Peyer's patch (tissue), 4 donors: ENCODE measurements at regions not wholly inside any gene's neighbourhood (a gene's known extent, or its start where the extent isn't known, plus 50 kb on each side); places are given as distances from the start of the nearest gene placed in this dataset.

Experiments
- DNase-seq, 3 donors: peaks; one replicate each; pipeline ENCODE4 v3.0.0-alpha.2; 2017 to 2019
- H3K27ac ChIP-seq, 4 donors: fragments of 200-600 bp; sonication (generic); one replicate each; pipeline ENCODE4 v1.5.1; 2016 to 2019
- H3K27me3 ChIP-seq, 2 donors: fragments of 200-600 bp; sonication (generic); one replicate each; pipeline ENCODE4 v1.5.1; 2019
- H3K36me3 ChIP-seq, 3 donors: fragments of 200-600 bp; sonication (generic); one replicate each; pipeline ENCODE4 v1.5.1; 2016 to 2019
- H3K4me1 ChIP-seq, 4 donors: fragments of 200-600 bp; sonication (generic); one replicate each; pipeline ENCODE4 v1.5.1; 2016 to 2019
- H3K4me3 ChIP-seq, 4 donors: fragments of 200-600 bp; sonication (generic); 1 replicate in 3 of 4; 2 replicates in 1 of 4; pipeline ENCODE4 v1.5.1; 2016 to 2019; ENCODE audit warnings: mild to moderate bottlenecking in 1 of 4
- H3K9me3 ChIP-seq, 4 donors: fragments of 200-600 bp; sonication (generic); one replicate each; pipeline ENCODE4 v1.5.1; 2016 to 2019; ENCODE audit warnings: mild to moderate bottlenecking in 1 of 4
- POLR2A ChIP-seq, 2 donors: fragments of 450-650 bp; IDR thresholded peaks; one replicate each; pipeline ENCODE4 v1.5.1; 2017; ENCODE audit warnings: antibody characterized with exemption in 2 of 2, mild to moderate bottlenecking in 2 of 2, moderate library complexity in 2 of 2
- TF ChIP-seq, protein P1 (sequence below), 6 experiments: fragments of 450-650 bp in 4 of 6; fragments of 200-600 bp in 2 of 6; sonication (generic) in 1 of 6; IDR thresholded peaks; one replicate each; pipeline ENCODE4 v1.5.1; 2017 to 2019; ENCODE audit warnings: antibody characterized with exemption in 6 of 6, mild to moderate bottlenecking in 3 of 6, moderate library complexity in 1 of 6

DNA sequence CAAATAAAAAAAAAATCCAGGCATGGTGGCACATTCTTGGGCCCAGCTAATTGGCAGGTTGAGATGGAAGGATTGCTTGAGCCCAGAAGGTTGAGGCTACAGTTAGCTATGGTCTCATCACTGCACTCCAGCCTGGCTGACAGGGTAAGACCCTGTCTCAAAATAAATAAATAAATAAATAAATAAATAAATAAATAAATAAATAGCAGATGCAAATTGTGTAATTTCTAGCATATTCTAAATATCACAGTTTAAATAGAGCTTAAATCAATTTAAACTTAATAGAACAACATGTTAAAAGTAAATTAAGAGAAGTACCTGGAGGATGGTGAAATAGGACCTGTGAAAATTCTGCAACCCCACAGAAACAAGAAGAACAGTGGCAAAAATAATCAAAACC, 290.5 kb downstream of the TFEC start:
- H3K4me3 ChIP-seq: no peak overlapping the region
- H3K27ac ChIP-seq: no peak overlapping the region
- no peak for DNase-seq
- TF ChIP-seq POLR2A (IDR thresholded peaks at IDR 0.05): no peak
- TF ChIP-seq, protein P1, sequence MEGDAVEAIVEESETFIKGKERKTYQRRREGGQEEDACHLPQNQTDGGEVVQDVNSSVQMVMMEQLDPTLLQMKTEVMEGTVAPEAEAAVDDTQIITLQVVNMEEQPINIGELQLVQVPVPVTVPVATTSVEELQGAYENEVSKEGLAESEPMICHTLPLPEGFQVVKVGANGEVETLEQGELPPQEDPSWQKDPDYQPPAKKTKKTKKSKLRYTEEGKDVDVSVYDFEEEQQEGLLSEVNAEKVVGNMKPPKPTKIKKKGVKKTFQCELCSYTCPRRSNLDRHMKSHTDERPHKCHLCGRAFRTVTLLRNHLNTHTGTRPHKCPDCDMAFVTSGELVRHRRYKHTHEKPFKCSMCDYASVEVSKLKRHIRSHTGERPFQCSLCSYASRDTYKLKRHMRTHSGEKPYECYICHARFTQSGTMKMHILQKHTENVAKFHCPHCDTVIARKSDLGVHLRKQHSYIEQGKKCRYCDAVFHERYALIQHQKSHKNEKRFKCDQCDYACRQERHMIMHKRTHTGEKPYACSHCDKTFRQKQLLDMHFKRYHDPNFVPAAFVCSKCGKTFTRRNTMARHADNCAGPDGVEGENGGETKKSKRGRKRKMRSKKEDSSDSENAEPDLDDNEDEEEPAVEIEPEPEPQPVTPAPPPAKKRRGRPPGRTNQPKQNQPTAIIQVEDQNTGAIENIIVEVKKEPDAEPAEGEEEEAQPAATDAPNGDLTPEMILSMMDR (IDR thresholded peaks at IDR 0.05): no peak
- H3K9me3 ChIP-seq: no peaks in the 10 kb centered on the region
- H3K27me3 ChIP-seq: no peaks in the 10 kb centered on the region
- no peaks in the 10 kb centered on the region for H3K4me1 ChIP-seq
- H3K36me3 ChIP-seq: no peaks in the 10 kb centered on the region

DNA sequence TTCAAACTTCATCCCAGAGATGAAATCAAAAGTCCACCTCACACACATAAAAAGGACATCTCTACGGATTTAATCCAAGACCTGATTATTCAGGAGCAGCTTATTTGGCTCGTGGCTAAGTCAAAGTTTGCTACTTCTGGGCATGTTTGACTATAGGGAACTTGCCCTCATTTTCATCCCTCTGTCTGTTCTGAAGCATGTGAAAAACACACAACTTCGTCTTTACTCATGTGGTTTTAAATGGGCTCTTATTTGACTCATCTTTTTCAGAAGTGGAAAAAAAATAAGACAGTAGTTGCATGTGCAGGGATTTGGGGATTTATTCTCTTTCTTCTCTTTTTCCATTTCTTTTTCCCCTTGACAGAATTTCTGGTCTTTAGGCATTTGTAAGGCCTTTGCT, 295.9 kb downstream of the TFEC start:
- no peak for TF ChIP-seq POLR2A (IDR thresholded peaks at IDR 0.05)
- TF ChIP-seq, protein P1 (IDR thresholded peaks at IDR 0.05): no peak
- Histone ChIP-seq H3K4me1 (no peaks in the 10 kb centered on the region), H3K9me3 (no peaks in the 10 kb centered on the region), H3K27ac (no peak overlapping the region), H3K27me3 (no peaks in the 10 kb centered on the region), H3K4me3 (no peak overlapping the region), H3K36me3 (no peaks in the 10 kb centered on the region)
- DNase-seq: no peak

DNA sequence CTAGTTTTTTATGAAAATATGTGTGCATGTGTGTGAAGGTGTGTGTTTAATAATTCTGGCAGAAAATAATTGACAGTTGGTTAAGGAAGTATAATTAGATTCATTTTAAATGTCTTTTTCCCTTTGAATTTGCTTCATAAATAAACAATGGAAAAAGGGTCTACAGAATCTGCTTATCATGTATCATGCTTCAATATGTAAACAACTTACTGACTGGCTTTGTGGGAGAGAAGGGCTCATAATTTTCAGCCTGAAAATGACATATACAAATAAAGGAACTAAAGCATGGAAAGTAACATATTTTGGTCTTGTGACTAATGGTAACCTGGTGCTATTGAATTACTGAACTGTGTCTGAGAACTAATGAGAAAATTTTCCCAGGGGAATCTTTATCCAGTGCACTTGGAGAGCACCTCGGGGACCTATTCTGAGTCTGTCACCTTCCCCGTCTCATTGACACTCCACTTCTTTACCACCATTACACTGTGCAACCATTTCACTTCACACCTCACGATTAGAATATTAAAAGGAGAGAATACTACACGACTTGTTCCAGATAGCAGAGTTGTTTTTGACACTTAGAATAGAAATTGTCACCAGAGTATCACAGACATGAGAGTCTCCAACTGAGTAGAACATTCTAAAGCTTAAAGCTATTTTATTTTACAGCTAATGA, 298.6 kb downstream of the TFEC start:
- no peak for DNase-seq

DNA sequence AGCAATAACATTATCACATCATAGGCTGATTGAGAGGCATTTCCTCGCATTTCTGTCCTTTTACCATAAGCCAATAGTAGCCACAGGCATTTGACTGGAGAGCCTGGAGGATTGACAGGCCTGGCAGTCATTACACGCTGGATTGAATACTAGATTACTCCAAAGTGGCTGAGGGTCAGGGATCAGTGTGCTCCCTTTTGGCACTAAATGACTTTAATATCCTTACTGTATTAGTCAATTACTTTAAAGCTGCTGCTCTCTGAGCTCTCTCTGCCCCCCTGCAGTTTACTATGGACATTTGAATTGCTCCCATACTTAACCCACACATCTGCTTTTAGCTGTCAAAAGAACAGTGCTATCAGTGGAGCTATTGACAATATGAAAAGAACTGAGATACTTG, 302.0 kb downstream of the TFEC start:
- TF ChIP-seq POLR2A (IDR thresholded peaks at IDR 0.05): no peak
- TF ChIP-seq, protein P1 (IDR thresholded peaks at IDR 0.05): no peak
- H3K27me3 ChIP-seq: no peaks in the 10 kb centered on the region
- no peaks in the 10 kb centered on the region for H3K4me1 ChIP-seq
- DNase-seq: no peak
- H3K9me3 ChIP-seq: no peaks in the 10 kb centered on the region
- H3K27ac ChIP-seq: no peak overlapping the region
- H3K4me3 ChIP-seq: no peak overlapping the region
- no peaks in the 10 kb centered on the region for H3K36me3 ChIP-seq

More for the DNA sequence above, 298.6 kb downstream of the TFEC start:
- Histone ChIP-seq H3K36me3 (no peaks in the 10 kb centered on the region), H3K27me3 (no peaks in the 10 kb centered on the region), H3K4me1 (no peaks in the 10 kb centered on the region), H3K9me3 (no peaks in the 10 kb centered on the region), H3K4me3 (no peak overlapping the region), H3K27ac (no peak overlapping the region)
- no peak for TF ChIP-seq POLR2A (IDR thresholded peaks at IDR 0.05)
- TF ChIP-seq, protein P1 (IDR thresholded peaks at IDR 0.05): no peak

DNA sequence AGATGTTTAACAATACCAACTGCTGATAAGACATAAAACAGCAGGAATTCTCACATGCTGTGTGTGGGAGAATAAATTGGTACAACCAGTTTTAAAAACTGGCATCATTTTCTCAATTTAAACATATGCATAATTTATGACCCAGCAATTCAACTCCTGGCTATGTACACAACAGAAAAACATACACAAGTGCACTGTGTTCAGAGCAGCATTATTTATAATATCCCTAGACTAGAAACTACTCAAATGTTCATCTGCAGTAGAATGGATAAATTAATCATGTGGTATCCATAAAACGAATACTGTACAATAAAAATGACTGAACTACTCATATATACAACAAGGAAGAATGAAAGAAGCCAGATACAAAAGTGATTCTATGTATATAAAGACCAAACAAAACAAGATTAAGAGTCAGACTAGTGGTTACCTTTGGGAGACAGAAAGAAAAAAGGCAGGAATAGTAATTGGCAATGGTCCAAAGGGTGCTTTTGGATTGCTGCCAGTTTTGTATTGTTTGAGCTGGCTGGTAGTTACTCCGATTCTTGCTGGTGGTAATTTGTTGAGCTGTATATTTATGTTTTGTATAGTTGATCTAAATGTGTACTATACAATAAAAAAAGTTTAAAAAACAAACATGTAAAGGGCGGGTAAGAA, 306.0 kb downstream of the TFEC start:
- DNase-seq: no peak
- Histone ChIP-seq H3K36me3 (no peaks in the 10 kb centered on the region), H3K27ac (no peak overlapping the region), H3K4me3 (no peak overlapping the region), H3K4me1 (no peaks in the 10 kb centered on the region), H3K9me3 (no peaks in the 10 kb centered on the region), H3K27me3 (no peaks in the 10 kb centered on the region)
- TF ChIP-seq, protein P1 (IDR thresholded peaks at IDR 0.05): no peak
- TF ChIP-seq POLR2A (IDR thresholded peaks at IDR 0.05): no peak
